HG03432 (cell line): ENCODE measurements at regions not wholly inside any gene's neighbourhood (a gene's known extent, or its start where the extent isn't known, plus 50 kb on each side); places are given as distances from the start of the nearest gene placed in this dataset.

Experiments used
- ATAC-seq: cut with Tn5 transposase; IDR thresholded peaks from one replicate; pipeline ENCODE4 v1.9.1; 2021; ENCODE audit warnings: mild to moderate bottlenecking, moderate library complexity; ENCODE audit not compliant: unreplicated experiment

DNA sequence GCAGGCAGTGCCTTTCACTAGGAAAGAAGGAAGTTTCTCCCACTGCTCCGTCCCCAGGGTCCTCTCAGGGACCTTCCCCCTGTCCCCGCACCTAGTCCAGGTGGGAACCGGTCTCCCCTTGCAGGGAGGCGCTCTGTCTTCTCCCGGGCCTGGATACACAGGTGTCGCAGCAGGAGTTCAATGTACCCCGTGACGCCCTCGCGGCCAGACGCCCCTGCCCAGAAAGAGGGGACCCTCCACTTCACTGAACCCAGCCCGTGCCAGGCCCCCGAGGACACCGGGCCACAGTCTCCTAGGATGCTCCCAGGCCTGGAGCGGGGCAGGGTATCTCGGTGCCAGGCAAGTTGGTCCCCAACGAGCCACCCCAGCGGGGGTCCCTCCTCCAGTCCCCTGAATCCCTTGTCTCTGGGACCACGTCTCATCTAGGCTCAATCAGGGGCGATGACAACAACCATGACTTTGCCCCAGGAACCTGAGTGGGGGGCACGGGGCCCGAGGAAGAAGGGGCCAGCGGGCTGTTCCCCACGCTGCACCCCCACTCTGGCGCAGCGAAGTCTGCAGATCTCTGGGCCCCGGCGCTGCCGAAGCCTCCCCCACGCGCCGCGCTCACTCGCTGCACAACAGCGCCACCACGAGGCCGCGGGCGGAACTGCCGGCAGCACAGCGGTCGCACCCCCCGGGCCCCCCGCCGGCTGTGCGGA, 103.0 kb downstream of the EDN3 start:
- no peak for ATAC-seq

DNA sequence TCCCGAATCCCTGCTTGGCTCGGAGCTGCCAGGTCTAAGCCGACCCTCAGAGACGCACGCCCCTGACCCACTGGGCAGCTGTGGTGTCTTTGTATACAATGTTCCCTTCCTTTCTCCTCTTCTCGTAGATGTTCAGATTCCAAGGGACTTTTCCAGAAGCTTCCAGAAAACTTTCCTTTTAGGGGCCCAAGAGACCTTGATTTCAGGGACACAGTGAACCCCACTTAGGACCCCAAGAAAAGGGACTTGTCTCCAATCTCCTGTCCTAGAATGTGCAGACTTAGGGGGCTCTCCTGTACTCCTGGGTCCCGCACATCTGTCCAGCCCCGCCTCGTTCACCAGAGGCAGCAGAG, 103.5 kb downstream of the EDN3 start:
- ATAC-seq = no peak

DNA sequence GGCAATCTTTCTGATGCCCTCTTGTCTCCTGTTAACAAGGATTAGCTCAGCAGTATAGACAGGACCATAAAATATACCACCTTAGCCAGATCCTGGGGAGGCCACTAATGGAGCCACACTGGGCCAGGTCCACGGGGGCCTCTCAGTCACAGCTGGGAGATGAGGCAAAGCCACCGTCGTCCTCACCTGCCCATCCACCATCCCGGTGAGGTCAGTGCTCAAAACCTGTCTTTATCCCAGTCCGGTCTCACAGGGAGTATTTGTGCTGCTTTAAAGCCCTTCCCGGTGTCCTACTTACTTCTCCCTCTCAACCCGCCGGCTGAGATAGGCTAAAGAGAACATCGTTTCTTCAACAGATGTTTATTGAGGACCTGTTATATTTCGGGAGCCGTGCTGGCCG, 104.3 kb downstream of the EDN3 start:
- ATAC-seq = no peak

DNA sequence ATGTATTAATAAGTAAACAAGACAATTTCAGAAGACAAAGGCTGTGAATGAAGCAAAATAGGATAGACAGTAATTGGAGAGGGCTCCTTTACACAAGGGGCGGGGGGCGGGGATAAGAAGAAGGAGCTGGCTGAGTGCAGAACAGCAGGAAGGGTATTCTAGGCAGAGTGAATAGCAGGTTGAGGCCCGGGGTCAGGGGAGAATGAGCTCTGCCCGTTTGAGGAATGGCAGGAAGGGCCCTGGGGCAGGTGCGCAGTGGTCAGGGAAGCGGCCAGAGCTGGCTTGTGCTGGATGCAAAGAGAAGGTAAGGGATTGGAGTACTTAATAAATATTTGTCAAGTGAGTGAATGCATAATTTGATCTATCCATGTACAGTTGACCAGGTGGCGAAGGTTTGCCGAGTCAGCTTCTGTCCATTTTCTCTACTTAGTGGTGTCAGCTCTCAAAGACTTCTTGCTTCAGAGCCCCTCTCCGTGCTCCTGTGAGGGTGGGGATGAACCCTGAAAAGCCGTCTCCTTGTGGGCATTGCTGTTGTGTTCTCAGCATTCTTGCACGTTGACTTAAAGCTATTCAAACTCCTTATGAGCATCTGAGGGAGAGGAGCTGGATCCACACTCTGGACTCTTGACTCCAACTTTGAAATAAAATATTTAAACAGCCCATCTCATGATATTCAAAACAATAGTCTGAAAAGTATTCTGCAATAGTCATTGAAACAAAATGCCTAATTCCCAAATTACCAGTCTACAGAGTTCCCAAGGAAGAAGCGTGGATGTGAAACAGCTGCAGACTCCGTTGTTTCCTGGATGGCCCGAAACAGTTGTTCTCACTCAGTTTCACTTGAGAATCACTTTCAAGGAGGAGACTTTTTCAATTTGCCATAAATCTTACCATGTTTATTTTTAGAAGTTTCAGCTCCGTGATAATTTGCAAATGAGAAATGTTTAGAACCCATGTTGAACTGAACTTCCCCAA, 105.1 kb downstream of the EDN3 start:
- no peak for ATAC-seq

DNA sequence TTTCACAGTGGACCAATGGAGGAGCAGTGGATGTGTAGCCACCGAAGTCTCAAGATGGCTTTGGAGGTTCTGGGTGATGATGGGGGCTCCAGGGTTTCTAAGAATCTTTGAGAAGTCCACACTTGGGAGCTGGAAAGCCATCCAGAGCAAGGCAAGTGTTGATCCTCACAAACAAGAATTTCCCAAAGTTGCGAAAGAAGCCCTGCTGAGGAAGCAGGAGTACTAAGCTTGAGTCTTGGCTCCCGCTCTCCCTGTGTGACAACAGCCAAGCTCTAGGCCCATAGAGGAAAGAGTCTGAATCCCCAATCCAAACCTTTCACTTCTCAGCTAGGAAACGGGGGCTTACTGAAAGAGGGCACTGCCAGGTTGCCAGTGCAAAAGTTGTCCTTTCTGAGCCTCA, 106.0 kb downstream of the EDN3 start:
- no peak for ATAC-seq

DNA sequence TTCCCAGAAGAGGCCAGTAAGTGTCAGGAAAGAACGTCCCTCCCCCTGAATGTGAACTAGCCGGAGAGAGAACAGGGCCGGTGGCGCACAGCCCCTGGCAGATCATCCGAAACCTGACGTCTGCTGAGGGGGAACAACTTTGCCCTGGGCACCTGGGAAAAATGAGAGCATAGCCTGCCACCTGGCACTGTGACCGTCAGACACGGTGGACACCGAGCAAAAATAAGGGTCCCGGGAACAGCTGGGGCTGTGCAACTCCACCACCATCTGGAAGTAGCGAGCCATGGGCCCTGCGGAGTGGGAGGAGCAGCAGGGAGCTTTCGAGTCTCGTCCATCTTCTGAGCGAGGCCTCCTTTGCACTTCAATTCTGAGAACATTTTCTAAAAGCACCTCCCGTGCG, 110.8 kb downstream of the EDN3 start:
- no peak for ATAC-seq

DNA sequence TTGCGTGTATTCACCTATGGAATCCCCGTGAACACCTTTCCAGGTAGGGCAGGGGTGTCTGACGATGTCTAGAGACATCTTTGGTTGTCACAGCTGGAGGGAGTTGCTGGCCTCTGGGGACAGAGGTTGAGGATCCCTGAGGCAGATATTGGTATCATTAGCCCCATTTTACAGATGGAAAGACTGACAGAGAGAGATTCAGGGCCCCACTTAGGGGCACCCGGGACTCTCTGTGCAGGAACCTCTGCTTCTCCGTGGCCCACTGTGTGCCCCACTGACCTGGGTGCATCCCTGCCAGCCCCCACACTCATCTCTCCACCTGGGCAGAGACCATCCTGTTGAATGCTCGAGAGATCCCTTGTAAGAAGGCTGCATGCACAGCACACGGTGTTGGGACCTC, 111.2 kb downstream of the EDN3 start:
- no peak for ATAC-seq

DNA sequence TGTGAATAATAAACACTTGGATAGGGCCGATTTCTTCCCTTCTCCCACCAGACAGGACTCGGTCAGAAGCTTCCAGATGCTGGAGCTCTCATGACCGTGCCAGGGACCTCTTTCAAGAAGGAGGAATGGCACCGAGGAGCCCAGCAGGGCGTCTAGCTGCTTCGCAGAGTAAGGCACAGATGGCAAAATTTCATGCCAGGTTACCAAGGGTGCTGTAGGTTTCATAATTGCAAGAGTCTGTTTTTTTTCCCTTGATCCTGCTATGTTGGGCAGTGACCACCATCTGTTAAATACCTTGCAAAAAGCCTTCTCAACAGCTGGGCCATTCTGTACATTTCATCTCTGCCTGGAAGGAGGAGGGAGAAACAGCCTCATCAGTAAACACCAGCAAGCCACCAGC, 111.8 kb downstream of the EDN3 start:
- ATAC-seq = no peak

DNA sequence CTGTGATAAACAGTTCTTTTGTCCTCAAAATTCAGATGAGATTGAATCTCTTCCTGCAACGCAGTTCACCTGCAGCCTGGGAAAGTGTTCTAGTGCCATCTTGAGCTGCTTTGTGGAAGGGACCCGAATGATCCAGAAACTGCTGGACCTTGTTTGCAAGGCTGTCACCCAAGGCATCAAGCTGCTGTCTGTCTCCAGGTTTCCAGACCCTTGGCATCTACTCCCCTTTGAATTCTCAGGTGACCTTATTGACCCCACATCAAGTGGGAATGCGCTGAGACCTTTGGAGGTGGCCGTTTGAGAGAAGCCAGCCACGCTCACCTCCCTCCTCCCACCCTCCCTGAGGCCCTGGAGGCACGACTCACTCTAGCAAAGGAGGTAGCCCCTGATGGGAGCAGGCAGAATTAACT, 112.5 kb downstream of the EDN3 start:
- ATAC-seq = no peak

DNA sequence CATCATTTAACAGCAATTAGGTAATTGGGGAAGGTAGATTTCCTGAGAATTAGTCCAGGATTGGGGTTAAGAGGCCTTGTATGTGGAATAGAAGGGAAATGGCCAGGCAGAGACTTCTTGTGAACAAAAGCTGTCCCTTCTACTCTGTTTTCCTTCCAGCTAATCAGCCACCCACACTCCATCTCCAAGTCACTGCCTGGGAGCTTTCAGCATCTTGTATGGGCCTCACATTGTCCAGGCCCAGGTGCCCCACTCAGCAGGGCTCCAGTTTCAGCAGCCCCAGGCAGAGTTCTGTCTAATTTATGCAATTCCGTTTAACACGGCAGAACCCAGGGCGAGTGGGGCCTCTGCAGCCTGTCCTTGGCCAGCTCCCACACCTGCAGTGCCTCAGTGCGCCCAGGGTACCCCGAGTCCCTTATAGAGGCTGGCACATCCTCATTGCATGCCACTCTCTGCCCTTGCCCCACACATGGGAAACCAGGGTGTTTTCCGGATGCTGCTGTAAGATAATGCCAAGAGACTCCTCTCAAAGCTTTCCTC, 113.0 kb downstream of the EDN3 start:
- no peak for ATAC-seq

DNA sequence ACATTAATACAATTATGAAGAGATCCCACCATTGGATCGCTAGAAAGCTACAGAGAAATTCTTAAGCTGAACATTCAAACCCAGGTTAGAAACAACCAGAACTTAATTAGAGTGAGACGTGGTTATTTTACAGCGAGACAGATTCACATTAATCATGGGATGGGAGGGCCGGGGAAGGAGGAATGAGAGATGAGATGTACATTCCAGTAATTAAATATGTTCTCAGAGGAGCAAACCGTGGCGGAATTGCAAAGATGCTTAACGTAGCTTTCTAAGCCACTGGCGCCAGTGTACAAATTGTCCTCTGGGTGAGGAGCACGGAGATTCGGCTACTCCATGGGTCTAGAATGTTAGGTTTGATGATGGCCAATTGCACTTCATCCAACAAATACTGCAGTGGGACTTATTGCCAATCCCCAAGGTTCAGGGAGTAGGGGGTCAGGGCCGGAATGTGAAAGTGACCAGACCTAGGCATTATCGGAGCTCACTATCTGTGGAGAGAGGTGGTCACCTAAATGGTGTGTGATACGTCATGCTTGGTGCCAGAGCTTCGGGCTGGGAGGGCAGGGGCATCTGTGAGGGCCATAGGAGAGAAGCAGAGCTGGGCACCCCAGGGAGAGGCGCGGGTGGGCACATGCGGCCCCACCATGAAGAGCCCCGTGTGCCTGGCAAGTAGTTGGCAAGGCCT, 114.7 kb downstream of the EDN3 start:
- ATAC-seq = no peak

DNA sequence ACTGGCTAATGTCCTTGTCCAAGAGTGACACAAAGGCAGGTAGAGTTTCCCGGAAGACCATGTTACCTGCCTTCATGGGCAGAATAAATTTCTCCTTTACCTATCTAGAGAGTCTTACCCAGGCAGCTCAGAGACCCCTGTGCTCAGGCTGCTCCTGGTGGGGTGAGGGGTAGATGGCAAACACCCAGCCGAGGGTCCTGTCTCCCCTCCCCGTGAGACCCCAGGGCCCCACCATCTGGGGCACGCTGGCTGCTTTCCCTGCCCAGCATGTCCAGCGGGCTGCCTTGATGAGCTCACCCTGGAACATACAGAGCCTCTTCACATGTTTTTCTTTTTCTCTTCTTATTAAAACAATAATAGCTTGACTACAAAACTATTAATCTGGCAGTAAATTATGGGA, 116.5 kb downstream of the EDN3 start:
- no peak for ATAC-seq

DNA sequence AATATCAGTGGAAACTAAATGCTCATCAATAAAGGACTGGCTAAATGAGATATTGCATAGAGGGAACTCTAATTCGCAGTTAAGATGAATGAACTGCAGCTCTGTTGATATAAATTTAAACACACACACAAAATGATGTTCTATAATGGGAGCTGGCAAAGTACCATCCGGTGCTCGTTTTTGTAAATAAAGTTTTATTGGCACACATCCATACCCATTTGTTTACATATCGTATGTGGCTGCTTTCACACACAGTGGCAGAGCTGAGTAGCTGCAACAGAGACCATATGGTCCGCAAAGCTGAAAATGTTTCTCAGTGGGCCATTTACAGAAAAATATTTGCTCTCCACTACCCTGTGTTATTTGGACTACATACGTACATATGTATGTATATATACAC, 120.7 kb downstream of the EDN3 start:
- no peak for ATAC-seq

DNA sequence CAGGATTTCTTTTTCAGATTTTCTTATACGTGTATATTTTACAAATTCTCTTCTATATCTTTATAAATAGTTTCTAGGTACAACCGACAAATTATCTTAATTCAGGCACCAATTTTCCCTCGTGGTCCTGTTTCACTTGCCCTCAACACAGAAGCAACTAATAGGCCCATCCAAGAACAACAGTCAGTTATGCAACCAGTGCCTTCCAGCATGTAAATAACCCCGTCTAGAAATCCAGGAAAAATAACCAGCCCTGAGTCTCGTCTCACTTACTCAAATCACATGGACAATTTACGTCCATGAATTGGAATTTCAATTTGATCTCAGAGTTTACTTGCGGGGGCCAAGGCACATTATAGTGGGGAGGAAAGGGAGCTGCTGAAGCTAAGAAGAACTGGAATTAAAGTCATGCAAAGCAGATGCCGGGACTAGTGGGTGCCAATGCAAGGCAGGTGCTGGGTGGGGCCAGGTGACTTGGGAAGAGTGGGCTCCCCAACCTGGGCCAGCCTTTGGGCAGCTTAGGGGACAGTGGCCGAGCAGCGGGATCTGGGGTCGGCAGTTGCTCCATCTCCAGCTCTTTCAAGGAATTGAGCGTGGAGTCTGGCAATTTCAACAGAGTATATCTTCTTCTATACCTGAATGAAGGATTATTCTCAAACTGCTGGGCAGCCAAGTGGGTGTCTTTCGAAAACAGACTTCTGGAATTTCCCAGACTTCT, 121.7 kb downstream of the EDN3 start:
- no peak for ATAC-seq

DNA sequence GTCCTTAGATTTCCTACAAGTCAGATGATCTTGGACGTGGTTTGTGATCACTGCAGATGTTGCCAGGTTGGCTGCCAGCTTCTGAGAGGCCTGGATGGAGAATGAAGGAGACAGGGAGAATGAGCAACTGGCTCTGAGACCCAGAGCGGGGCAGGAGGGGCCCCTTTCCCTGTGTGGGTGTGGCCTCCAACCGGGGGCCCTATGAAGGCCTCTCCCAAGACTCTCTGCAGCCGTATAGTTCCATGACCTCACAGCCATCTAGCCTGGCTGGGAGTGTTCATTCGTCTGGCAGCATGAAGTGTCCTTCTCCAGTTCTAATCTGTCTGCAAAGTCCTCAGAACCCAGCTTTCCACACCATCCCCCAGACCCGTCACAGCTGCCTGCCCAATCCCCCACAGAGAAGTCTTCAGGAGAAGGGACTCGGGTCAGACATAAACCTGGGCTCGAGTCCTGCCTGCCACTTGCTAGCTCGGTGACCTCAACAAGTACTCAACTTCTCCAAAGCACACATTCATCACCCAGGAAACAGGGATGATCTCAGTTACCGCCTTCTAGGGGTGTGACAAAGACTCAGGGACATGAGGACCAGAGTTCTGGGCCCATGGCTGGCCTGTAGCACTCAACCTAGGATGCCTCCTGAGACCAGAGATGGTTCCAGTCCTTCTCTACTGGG, 122.6 kb downstream of the EDN3 start:
- ATAC-seq = no peak

DNA sequence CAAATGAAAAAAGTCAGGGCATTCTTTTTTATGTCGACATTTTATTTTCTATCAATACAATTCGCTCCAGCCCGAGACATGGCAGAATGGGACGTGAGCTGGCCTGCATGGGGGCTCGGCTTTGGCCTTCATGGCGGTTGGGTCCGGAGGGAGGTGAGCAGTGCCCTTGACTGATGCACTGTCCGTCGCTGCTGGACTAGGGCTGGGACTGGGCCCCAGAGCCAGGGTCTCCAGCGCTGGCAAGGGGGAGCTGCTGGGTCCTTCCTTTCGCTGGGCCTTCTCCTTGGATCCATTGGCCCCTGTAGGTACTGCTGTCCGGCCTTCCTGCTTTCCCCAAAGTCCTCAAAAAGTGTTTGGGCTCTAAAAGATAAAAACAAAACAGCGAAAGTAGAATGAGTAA, 124.6 kb downstream of the EDN3 start:
- ATAC-seq = no peak

DNA sequence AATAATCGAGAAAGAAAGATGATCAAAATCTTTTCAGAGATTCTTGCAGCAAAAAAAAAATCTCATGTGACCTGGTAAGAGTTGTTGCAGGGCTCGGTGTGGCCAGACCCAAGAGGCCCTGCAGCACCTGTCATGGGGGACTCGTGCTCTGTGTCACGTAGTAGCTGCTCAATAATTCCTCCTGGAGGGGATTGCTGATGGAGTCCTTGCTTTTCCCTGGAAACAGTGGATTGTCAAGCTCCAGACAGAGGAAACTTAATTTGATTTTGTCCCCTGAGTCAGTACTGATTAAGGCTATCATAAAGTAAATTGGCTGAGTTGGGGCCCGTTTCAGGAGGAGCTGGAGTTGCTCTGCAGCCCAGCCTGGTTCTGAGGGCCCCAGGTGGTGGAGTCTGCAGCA, 125.2 kb downstream of the EDN3 start:
- no peak for ATAC-seq

DNA sequence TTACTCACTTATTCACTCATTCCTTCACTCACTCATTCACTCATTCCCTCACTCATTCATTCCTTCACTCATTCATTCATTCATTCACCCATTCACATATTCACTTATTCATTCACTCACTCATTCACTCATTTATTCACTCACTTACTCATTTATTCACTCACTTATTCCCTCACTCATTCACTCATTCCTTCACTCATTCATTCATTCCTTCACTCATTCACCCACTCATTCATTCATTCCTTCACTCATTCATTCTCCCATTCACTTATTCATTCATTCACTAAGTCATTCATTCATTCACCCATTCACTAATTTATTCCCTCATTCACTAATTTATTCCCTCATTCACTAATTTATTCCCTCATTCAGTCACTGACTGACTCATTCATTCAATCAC, 127.6 kb downstream of the EDN3 start:
- no peak for ATAC-seq

DNA sequence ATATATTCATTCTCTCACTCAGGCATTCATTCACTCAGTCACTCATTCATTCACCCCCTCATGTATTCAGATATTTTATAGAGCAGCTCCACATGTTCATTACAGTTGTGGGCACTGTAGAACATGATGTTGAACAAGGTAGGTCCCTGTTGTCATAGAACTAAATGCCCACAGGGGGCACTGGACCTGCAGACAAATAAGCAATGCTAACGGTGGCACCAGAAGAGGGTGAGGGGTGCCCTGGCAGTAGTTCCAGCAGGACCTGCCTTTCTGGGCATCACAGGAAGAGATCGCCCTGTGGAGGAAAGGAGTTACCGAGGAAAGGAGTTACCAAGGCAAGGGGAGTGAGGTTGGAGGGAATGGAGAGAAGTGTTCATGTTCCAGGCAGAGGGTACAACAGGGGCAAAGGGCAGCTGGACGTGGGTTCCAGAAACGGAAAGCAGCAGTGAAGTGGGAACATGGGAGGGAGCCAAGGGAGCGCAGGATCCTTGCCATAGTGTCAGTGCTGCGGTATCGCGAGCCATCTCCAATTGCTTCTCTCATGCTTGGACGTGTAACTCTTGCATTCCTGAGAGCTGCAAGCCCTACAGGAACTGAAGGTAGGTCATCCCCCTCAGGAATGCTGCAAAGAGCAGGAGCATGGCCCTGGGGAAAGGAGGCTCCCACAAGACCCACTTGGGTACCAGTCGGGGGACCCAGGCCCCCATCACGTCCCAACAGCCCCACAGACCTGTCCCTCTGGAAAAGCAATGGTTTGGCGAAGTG, 128.2 kb downstream of the EDN3 start:
- ATAC-seq = no peak

DNA sequence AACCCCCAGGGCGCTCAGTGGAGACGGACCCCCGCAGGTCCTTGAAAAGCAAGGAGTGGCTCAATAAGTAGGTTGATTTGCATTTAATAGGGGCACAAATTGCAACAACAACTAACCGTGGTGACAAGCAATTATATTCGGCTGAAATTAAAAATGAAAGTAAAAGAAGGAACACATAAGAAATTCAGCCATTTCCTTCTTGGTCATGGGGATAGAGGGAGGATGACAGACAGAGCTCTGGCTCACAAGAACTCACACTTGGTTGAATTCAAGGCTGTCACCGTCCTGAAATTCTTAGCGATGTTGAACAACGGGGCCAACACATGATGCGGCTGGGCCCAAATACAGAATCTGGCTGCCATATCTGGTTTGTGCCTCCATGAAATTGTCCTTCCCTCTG, 129.0 kb downstream of the EDN3 start:
- ATAC-seq = no peak
